Loucy (cell line): ENCODE measurements at regions not wholly inside any gene's neighbourhood (a gene's known extent, or its start where the extent isn't known, plus 50 kb on each side); places are given as distances from the start of the nearest gene placed in this dataset.

Experiments used
- EZH2phosphoT487 ChIP-seq: fragments of 200-600 bp; IDR thresholded peaks from 2 replicates; pipeline ENCODE4 v1.6.1; 2018; ENCODE audit warnings: antibody characterized with exemption, mild to moderate bottlenecking, moderate library complexity, borderline replicate concordance
- TF ChIP-seq, protein P1 (sequence below): fragments of 200-600 bp; sonication (generic); conservative IDR thresholded peaks from 2 replicates; pipeline ENCODE4 v1.5.1; 2014; ENCODE audit warnings: mild to moderate bottlenecking, antibody characterized with exemption, low read length

DNA sequence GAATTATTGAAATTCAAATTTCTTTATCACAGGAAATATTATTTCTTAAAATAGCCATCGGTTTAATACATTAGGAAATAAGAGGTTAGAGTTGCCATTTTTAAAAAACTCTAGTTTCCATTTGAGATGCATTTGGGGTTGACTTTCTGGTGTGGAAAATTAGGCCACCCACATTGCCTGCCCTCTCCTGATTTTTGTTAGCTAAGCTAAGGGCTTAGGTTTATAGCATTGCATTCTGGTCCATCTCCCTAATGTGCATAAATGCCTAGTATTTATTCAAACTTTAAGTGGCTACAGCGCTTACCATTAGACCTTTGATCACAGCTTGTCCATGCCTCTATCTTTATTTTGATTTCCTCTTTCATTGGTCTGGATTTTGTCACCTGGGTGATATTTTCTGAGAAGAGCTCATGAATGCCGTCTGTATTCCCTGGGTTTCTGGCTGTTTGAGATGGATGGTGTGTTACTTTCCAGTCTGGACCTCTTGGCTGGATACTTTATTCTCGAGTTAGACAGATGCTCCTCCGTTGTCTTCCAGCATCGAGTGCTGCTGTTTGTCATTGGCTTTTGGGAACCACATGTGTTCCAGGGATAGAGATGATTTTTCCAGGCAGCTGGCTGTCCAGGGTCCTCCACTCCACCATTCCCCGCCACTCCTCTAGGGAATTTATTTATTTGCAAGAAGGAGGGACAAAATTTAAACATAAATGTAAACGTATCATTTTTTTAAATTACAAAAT lies 120.3 kb downstream of the KATNIP start:
- TF ChIP-seq, protein P1, sequence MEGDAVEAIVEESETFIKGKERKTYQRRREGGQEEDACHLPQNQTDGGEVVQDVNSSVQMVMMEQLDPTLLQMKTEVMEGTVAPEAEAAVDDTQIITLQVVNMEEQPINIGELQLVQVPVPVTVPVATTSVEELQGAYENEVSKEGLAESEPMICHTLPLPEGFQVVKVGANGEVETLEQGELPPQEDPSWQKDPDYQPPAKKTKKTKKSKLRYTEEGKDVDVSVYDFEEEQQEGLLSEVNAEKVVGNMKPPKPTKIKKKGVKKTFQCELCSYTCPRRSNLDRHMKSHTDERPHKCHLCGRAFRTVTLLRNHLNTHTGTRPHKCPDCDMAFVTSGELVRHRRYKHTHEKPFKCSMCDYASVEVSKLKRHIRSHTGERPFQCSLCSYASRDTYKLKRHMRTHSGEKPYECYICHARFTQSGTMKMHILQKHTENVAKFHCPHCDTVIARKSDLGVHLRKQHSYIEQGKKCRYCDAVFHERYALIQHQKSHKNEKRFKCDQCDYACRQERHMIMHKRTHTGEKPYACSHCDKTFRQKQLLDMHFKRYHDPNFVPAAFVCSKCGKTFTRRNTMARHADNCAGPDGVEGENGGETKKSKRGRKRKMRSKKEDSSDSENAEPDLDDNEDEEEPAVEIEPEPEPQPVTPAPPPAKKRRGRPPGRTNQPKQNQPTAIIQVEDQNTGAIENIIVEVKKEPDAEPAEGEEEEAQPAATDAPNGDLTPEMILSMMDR, result no peak
- no peak for TF ChIP-seq EZH2phosphoT487
